Osteoblast (primary cell): ENCODE measurements at regions not wholly inside any gene's neighbourhood (a gene's known extent, or its start where the extent isn't known, plus 50 kb on each side); places are given as distances from the start of the nearest gene placed in this dataset.

Experiments used
- DNase-seq: peaks from one replicate; pipeline ENCODE4 v3.0.0; 2011; ENCODE audit warnings: low spot score, mixed read lengths; ENCODE audit not compliant: insufficient read length; ENCODE audit errors: missing footprints
- H2AFZ ChIP-seq: 2 replicates; pipeline ENCODE4 v1.6.0; 2011; ENCODE audit warnings: mild to moderate bottlenecking, low read length
- H3K27ac ChIP-seq: 2 replicates; pipeline ENCODE4 v1.5.1; 2011; ENCODE audit warnings: mild to moderate bottlenecking, low read depth, low read length, moderate library complexity
- H3K27me3 ChIP-seq: 2 replicates; pipeline ENCODE4 v1.6.0; 2012; ENCODE audit warnings: mild to moderate bottlenecking, control low read depth, inconsistent platforms, low read length, moderate library complexity; ENCODE audit not compliant: insufficient read depth
- H3K36me3 ChIP-seq: 2 replicates; pipeline ENCODE4 v1.5.1; 2011; ENCODE audit warnings: mild to moderate bottlenecking, low read length, control low read depth, moderate library complexity; ENCODE audit not compliant: insufficient read depth
- H3K4me1 ChIP-seq: 2 replicates; pipeline ENCODE4 v1.5.1; 2011; ENCODE audit warnings: mild to moderate bottlenecking, low read length, control low read depth, moderate library complexity; ENCODE audit not compliant: insufficient read depth
- H3K4me2 ChIP-seq: 2 replicates; pipeline ENCODE4 v1.6.0; 2011; ENCODE audit warnings: mild to moderate bottlenecking, low read length; ENCODE audit not compliant: insufficient read depth
- H3K4me3 ChIP-seq: fragments of 200-600 bp; sonication (generic); 3 replicates; pipeline ENCODE4 v1.5.1; 2012; ENCODE audit warnings: mild to moderate bottlenecking, low read length, inconsistent platforms; ENCODE audit not compliant: insufficient read depth
- H3K79me2 ChIP-seq: 2 replicates; pipeline ENCODE4 v1.6.0; 2012; ENCODE audit warnings: mild to moderate bottlenecking, low read length, control low read depth, inconsistent platforms; ENCODE audit not compliant: insufficient read depth
- H3K9me3 ChIP-seq: 2 replicates; pipeline ENCODE4 v1.5.1; 2011; ENCODE audit warnings: low read depth, low read length, control low read depth
- H4K20me1 ChIP-seq: 2 replicates; pipeline ENCODE4 v1.6.0; 2012; ENCODE audit warnings: mild to moderate bottlenecking, low read length, control low read depth; ENCODE audit not compliant: insufficient read depth
- TF ChIP-seq, protein P1 (sequence below): IDR thresholded peaks from 2 replicates; pipeline ENCODE4 v1.5.1; 2011; ENCODE audit warnings: mild to moderate bottlenecking, low read depth, low read length, moderate library complexity; ENCODE audit errors: extremely low read depth

DNA sequence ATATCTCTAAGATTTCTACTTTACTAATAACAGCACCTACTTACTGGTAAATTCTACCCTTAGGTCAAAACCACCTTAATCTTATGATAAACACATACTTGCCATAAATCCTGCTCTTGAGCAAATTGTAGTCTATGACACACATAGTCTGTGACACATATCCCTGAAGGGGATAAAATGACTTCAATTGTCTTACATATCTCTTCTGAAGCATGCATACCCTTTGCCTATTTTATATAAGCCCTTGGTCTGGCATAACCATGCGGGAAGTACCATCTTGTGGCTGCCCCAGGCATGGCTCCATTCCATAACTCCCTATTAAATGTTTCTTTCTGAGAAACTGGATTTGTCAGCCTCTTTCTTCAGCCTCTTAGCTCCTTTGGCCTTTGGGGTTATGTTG is 248.9 kb downstream of the SLC7A11 start:
- H3K27me3 ChIP-seq = no peaks in the 10 kb centered on the region
- no peak overlapping the region for H3K4me2 ChIP-seq
- H3K36me3 ChIP-seq = no peaks in the 10 kb centered on the region
- no peak overlapping the region for H3K4me3 ChIP-seq
- no peaks in the 10 kb centered on the region for H3K9me3 ChIP-seq
- H3K79me2 ChIP-seq = no peaks in the 10 kb centered on the region
- peaks cover 4% of the 10 kb centered on the region for H3K4me1 ChIP-seq
- H2AFZ ChIP-seq = no peak overlapping the region
- no peak overlapping the region for H3K27ac ChIP-seq
- no peak for DNase-seq
- H4K20me1 ChIP-seq = no peaks in the 10 kb centered on the region
- TF ChIP-seq, protein P1, sequence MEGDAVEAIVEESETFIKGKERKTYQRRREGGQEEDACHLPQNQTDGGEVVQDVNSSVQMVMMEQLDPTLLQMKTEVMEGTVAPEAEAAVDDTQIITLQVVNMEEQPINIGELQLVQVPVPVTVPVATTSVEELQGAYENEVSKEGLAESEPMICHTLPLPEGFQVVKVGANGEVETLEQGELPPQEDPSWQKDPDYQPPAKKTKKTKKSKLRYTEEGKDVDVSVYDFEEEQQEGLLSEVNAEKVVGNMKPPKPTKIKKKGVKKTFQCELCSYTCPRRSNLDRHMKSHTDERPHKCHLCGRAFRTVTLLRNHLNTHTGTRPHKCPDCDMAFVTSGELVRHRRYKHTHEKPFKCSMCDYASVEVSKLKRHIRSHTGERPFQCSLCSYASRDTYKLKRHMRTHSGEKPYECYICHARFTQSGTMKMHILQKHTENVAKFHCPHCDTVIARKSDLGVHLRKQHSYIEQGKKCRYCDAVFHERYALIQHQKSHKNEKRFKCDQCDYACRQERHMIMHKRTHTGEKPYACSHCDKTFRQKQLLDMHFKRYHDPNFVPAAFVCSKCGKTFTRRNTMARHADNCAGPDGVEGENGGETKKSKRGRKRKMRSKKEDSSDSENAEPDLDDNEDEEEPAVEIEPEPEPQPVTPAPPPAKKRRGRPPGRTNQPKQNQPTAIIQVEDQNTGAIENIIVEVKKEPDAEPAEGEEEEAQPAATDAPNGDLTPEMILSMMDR = no peak

GRCh38 chr4:137981277-137981676 is 260.9 kb downstream of the SLC7A11 start:
- no peaks in the 10 kb centered on the region for H4K20me1 ChIP-seq
- no peaks in the 10 kb centered on the region for H3K36me3 ChIP-seq
- no peak overlapping the region for H3K4me2 ChIP-seq
- peak; percentile 4 for DNase-seq
- no peaks in the 10 kb centered on the region for H3K27me3 ChIP-seq
- H3K4me3 ChIP-seq = no peak overlapping the region
- no peaks in the 10 kb centered on the region for H3K79me2 ChIP-seq
- H3K9me3 ChIP-seq = no peaks in the 10 kb centered on the region
- H2AFZ ChIP-seq = no peak overlapping the region
- no peak overlapping the region for H3K27ac ChIP-seq
- H3K4me1 ChIP-seq = no peaks in the 10 kb centered on the region
- TF ChIP-seq, protein P1 = peak; percentile 31

DNA sequence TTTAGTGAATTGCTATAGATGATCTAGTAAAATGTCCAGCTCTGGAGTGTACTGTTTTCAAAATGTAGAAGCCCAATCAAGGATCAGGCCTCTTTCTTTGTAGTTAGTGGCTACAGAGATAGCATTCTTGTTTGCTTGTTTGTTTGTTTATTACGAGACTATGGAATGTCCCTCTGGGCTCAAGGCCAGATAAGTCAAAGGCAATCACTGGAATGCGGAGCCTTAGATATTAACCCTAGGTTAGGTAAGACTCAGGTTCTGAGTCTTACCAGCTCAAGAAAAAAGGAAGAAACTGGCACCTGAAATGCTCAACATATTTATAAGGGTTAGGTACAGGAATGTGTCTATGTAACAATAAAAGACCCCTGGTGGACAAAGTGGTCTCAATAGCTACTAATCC is 261.5 kb downstream of the SLC7A11 start:
- Histone ChIP-seq H3K27ac (no peak overlapping the region), H3K4me1 (no peaks in the 10 kb centered on the region), H4K20me1 (no peaks in the 10 kb centered on the region), H3K27me3 (no peaks in the 10 kb centered on the region), H3K36me3 (no peaks in the 10 kb centered on the region), H3K4me2 (no peak overlapping the region), H3K9me3 (no peaks in the 10 kb centered on the region), H3K79me2 (no peaks in the 10 kb centered on the region), H2AFZ (no peak overlapping the region), H3K4me3 (no peak overlapping the region)
- TF ChIP-seq, protein P1 = no peak
- no peak for DNase-seq

DNA sequence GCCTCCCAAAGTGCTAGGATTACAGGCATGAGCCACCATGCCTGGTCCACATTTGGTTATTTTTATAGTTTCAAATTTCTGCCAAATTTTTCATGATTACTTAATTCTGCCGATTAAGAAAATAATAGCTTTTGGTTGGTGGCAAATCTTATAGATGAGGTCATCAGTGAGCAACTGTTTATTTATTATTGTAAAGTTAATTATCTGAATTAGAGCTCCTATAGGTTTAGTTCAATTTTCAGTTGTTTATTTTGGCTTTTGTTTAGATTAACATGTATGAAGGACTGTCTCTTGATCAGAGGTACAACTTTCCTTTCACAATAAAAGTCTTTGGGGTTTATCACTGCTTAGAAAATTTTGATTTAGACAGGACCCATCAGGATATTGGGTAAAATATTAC is 262.2 kb downstream of the SLC7A11 start:
- DNase-seq = no peak
- TF ChIP-seq, protein P1 = no peak
- Histone ChIP-seq H3K4me2 (no peak overlapping the region), H3K4me1 (no peaks in the 10 kb centered on the region), H3K27me3 (no peaks in the 10 kb centered on the region), H3K79me2 (no peaks in the 10 kb centered on the region), H3K4me3 (no peak overlapping the region), H2AFZ (no peak overlapping the region), H3K27ac (no peak overlapping the region), H3K36me3 (no peaks in the 10 kb centered on the region), H3K9me3 (no peaks in the 10 kb centered on the region), H4K20me1 (no peaks in the 10 kb centered on the region)
